ENCODE measurements at regions not wholly inside any gene's neighbourhood (a gene's known extent, or its start where the extent isn't known, plus 50 kb on each side); places are given as distances from the start of the nearest gene placed in this dataset.
"Not testable (repeated sequence)": the region's sequence is repeated elsewhere in the genome, so short reads cannot be mapped to it uniquely, and the experiment has no call there.

GRCh38 chr1:120657804-120658203 lies 65.9 kb upstream of the NBPF26 start:
- TF ChIP-seq EZH2 (IDR thresholded peaks at IDR 0.05; ENCODE audit: low read length, unreplicated experiment); CTCF (conservative IDR thresholded peaks at IDR 0.05; ENCODE audit: low read depth, low read length): not testable (repeated sequence)
